ENCODE measurements at regions not wholly inside any gene's neighbourhood (a gene's known extent, or its start where the extent isn't known, plus 50 kb on each side); places are given as distances from the start of the nearest gene placed in this dataset.

DNA sequence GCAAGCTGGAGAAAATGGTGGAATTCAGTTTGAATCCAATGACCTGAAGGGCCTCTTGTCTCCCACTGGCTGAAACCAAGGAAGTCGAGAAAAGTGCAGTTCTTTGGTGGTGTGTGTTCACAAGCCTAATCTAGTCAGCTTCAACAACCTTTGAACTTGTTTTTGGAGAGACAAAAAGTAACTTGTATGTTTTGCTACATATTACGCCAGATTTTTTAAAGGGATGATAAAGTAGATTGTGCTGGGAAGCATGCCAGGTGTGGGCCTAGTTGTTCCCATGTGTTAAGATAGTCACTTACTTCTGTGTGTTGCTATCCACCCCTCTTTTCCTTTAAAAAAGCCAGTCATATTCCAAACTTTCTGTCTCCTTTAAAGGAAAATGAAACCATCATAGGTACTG is 79.7 kb upstream of the FAM3C start:
- Histone ChIP-seq H3K27me3 (no peaks in the 10 kb centered on the region), H3K9me3 (replicated peaks in 1 of 3) (no peaks in the 10 kb centered on the region), H3K27ac (no peak overlapping the region), H3K4me1 (replicated peaks in 1 of 2) (no peaks in the 10 kb centered on the region), H3K36me3 (replicated peaks in 1 of 2) (no peaks in the 10 kb centered on the region), H3K4me3 (no peak overlapping the region)
- intact Hi-C loops (cut with DNase I), result no loop called here
- whole genome bisulfite sequencing, 4 donors, result 52 to 73% (median 62%) methylated on average over 2 of the region's 2 CpGs
- peak in 6 of 7 donors; percentile 26 to 70 (median 36) for DNase-seq
- TF ChIP-seq POLR2A (IDR thresholded peaks at IDR 0.05), result no peak
- TF ChIP-seq, protein P1, sequence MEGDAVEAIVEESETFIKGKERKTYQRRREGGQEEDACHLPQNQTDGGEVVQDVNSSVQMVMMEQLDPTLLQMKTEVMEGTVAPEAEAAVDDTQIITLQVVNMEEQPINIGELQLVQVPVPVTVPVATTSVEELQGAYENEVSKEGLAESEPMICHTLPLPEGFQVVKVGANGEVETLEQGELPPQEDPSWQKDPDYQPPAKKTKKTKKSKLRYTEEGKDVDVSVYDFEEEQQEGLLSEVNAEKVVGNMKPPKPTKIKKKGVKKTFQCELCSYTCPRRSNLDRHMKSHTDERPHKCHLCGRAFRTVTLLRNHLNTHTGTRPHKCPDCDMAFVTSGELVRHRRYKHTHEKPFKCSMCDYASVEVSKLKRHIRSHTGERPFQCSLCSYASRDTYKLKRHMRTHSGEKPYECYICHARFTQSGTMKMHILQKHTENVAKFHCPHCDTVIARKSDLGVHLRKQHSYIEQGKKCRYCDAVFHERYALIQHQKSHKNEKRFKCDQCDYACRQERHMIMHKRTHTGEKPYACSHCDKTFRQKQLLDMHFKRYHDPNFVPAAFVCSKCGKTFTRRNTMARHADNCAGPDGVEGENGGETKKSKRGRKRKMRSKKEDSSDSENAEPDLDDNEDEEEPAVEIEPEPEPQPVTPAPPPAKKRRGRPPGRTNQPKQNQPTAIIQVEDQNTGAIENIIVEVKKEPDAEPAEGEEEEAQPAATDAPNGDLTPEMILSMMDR (IDR thresholded peaks at IDR 0.05), result no peak

DNA sequence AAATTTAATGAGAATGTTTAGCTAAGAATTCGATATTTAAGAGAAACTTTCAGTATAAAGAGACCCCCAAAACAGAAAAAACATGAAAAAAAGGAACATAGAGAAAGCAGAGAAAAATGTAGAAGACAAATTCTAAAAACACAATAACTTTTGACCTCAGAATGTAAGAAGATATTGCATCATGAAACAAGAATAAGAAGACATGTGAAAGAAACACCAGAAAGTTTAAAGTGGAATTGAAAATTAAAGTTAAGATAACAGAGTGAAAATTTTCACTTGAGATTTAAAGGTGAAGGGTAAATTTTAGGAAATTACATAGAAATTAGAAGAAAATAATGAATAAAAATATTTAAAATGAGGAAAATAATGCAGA is 78.2 kb upstream of the FAM3C start:
- 48 to 76% (median 65%) methylated on average over 1 of the region's 1 CpG for WGBS, 4 donors
- no peaks in the 10 kb centered on the region for H3K4me1 ChIP-seq (replicated peaks in 1 of 2)
- no peak for DNase-seq

DNA sequence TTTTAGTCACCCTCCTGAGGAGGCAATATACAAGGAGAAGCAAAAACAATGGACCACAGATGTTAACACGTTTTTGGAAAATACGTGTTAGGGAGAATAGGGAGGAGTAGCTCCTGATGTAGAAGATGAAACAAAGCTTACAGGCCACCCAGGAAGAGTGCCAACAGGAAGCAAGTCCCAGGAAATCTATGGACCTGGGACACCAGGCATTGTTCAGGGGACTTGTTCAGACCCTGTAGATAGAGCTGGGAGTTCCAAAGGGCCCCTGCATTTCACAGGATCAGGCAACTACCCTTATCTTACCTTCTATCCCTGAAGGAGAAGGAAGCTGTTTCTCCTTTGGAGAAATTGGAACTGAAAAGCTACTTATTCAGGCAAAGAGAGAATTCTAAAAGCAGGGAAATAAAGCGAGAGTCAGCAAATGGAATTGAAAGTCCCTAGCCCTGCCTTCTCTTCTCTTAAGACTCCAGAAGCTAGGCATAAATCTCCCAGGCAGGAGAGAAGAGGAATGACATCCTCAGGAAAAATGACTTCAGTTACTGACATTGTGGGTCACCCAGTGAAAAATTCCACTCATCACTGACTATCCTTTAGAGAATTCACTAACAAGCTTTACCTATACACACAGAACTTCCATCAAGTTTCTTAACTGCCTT is 77.7 kb upstream of the FAM3C start:
- Histone ChIP-seq H3K36me3 (replicated peaks in 1 of 2) (no peaks in the 10 kb centered on the region), H3K4me3 (no peak overlapping the region), H3K4me1 (replicated peaks in 1 of 2) (no peaks in the 10 kb centered on the region), H3K27me3 (no peaks in the 10 kb centered on the region), H3K27ac (no peak overlapping the region), H3K9me3 (replicated peaks in 1 of 3) (no peaks in the 10 kb centered on the region)
- DNase-seq, result no peak
- TF ChIP-seq, protein P1 (IDR thresholded peaks at IDR 0.05), result no peak
- no peak for TF ChIP-seq POLR2A (IDR thresholded peaks at IDR 0.05)
- WGBS, 4 donors, result 53 to 76% (median 72%) methylated on average over 3 of the region's 3 CpGs
- intact Hi-C loops (cut with DNase I), result no loop called here

More for the DNA sequence above, 78.2 kb upstream of the FAM3C start:
- Histone ChIP-seq H3K27ac (no peak overlapping the region), H3K36me3 (replicated peaks in 1 of 2) (no peaks in the 10 kb centered on the region), H3K9me3 (replicated peaks in 1 of 3) (no peaks in the 10 kb centered on the region), H3K4me3 (no peak overlapping the region), H3K27me3 (no peaks in the 10 kb centered on the region)
- no peak for TF ChIP-seq POLR2A (IDR thresholded peaks at IDR 0.05)
- TF ChIP-seq, protein P1 (IDR thresholded peaks at IDR 0.05), result no peak
- intact Hi-C loops (cut with DNase I), result no loop called here

DNA sequence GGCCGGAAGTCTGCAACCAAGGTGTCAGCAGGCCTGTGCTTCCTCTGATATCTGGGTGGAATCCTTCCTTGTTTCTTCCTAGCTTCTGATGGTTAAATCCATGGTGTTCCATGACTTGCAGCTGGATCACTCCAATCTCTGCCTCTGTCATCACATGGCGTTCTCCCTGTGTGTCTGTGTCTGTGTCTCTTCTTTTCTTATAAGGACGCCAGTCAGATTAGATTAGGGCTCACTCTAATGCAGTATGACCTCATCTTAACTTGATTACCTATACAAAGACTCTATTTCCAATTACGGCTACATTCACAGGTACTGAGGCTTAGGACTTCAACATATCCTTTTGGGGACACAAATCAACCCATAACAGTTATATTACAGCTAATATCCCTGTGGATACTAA is 70.3 kb upstream of the FAM3C start:
- no peak overlapping the region for H3K27ac ChIP-seq
- 84 to 88% (median 86%) methylated on average over 4 of the region's 4 CpGs for WGBS, 4 donors
- intact Hi-C loops (cut with DNase I), result no loop called here

More for the DNA sequence above, 70.3 kb upstream of the FAM3C start:
- TF ChIP-seq, protein P1 (IDR thresholded peaks at IDR 0.05), result no peak
- no peak for TF ChIP-seq POLR2A (IDR thresholded peaks at IDR 0.05)
- Histone ChIP-seq H3K27me3 (no peaks in the 10 kb centered on the region), H3K4me1 (replicated peaks in 1 of 2) (no peaks in the 10 kb centered on the region), H3K9me3 (replicated peaks in 1 of 3) (no peaks in the 10 kb centered on the region), H3K4me3 (no peak overlapping the region), H3K36me3 (replicated peaks in 1 of 2) (no peaks in the 10 kb centered on the region)
- peak in 1 of 7 donors; percentile 78 for DNase-seq
